HUES64 (cell line): ENCODE measurements at regions not wholly inside any gene's neighbourhood (a gene's known extent, or its start where the extent isn't known, plus 50 kb on each side); places are given as distances from the start of the nearest gene placed in this dataset.

Source experiments
- H3K27ac ChIP-seq: 2 replicates; pipeline ENCODE4 v1.7.0; 2013; ENCODE audit warnings: low read depth, low read length, inconsistent platforms
- H3K27me3 ChIP-seq: 2 replicates; pipeline ENCODE4 v1.6.1; 2013; ENCODE audit warnings: mild to moderate bottlenecking, low read length; ENCODE audit not compliant: insufficient read depth
- H3K36me3 ChIP-seq: 2 replicates; pipeline ENCODE4 v1.6.1; 2013; ENCODE audit warnings: mild to moderate bottlenecking, low read length; ENCODE audit not compliant: insufficient read depth
- H3K4me1 ChIP-seq: 2 replicates; pipeline ENCODE4 v1.6.1; 2013; ENCODE audit warnings: mild to moderate bottlenecking, low read length, moderate library complexity; ENCODE audit not compliant: insufficient read depth
- H3K4me3 ChIP-seq: 2 replicates; pipeline ENCODE4 v1.5.1; 2013; ENCODE audit warnings: mild to moderate bottlenecking, low read length, moderate library complexity
- H3K9ac ChIP-seq: 2 replicates; pipeline ENCODE4 v1.6.1; 2013; ENCODE audit warnings: mild to moderate bottlenecking, low read depth, low read length
- H3K9me3 ChIP-seq: 2 replicates; pipeline ENCODE4 v1.6.1; 2013; ENCODE audit warnings: low read depth, low read length; ENCODE audit not compliant: insufficient read depth
- WGBS: fragments of 150-250, 120-280 bp; methylation state at CpG from one replicate; pipeline ENCODE4 v1.1.7; 2013; ENCODE audit warnings: missing lambda C conversion rate; 5-methylcytosine and 5-hydroxymethylcytosine counted together

GRCh38 chr18:78776706-78777285 is 202.8 kb upstream of the SALL3 start:
- Histone ChIP-seq H3K27ac (no peak overlapping the region), H3K9me3 (no peaks in the 10 kb centered on the region), H3K9ac (no peak overlapping the region), H3K36me3 (no peaks in the 10 kb centered on the region), H3K27me3 (no peaks in the 10 kb centered on the region), H3K4me1 (no peaks in the 10 kb centered on the region), H3K4me3 (no peak overlapping the region)
- 94% methylated on average over 16 of the region's 17 CpGs for WGBS

- WGBS: 93% methylated on average over 17 of the region's 17 CpGs
- no peaks in the 10 kb centered on the region for H3K27me3 ChIP-seq
Observed at GRCh38 chr18:78777992-78778391, 201.6 kb upstream of the SALL3 start.

GRCh38 chr18:78778651-78779050 is 201.0 kb upstream of the SALL3 start:
- Histone ChIP-seq H3K27me3 (no peaks in the 10 kb centered on the region), H3K4me1 (no peaks in the 10 kb centered on the region), H3K4me3 (no peak overlapping the region), H3K27ac (no peak overlapping the region), H3K9ac (no peak overlapping the region), H3K9me3 (no peaks in the 10 kb centered on the region), H3K36me3 (no peaks in the 10 kb centered on the region)
- 96% methylated on average over 15 of the region's 15 CpGs for WGBS

More at GRCh38 chr18:78777992-78778391, 201.6 kb upstream of the SALL3 start:
- Histone ChIP-seq H3K4me3 (no peak overlapping the region), H3K9me3 (no peaks in the 10 kb centered on the region), H3K36me3 (no peaks in the 10 kb centered on the region), H3K27ac (no peak overlapping the region), H3K9ac (no peak overlapping the region), H3K4me1 (no peaks in the 10 kb centered on the region)

GRCh38 chr18:78779996-78780718 is 199.5 kb upstream of the SALL3 start:
- H3K4me3 ChIP-seq: no peak overlapping the region
- no peaks in the 10 kb centered on the region for H3K27me3 ChIP-seq
- 96% methylated on average over 28 of the region's 29 CpGs for WGBS
- H3K36me3 ChIP-seq: no peaks in the 10 kb centered on the region
- no peak overlapping the region for H3K9ac ChIP-seq
- no peak overlapping the region for H3K27ac ChIP-seq
- no peaks in the 10 kb centered on the region for H3K4me1 ChIP-seq
- H3K9me3 ChIP-seq: no peaks in the 10 kb centered on the region

GRCh38 chr18:78780719-78781600 is 198.7 kb upstream of the SALL3 start:
- no peaks in the 10 kb centered on the region for H3K36me3 ChIP-seq
- no peak overlapping the region for H3K27ac ChIP-seq
- H3K9ac ChIP-seq: no peak overlapping the region
- no peaks in the 10 kb centered on the region for H3K9me3 ChIP-seq
- H3K4me3 ChIP-seq: no peak overlapping the region
- no peaks in the 10 kb centered on the region for H3K4me1 ChIP-seq
- H3K27me3 ChIP-seq: no peaks in the 10 kb centered on the region
- 92% methylated on average over 42 of the region's 42 CpGs for WGBS

GRCh38 chr18:78781601-78781960 is 198.0 kb upstream of the SALL3 start:
- Histone ChIP-seq H3K36me3 (no peaks in the 10 kb centered on the region), H3K4me1 (no peaks in the 10 kb centered on the region), H3K27ac (no peak overlapping the region), H3K27me3 (no peaks in the 10 kb centered on the region), H3K9ac (no peak overlapping the region), H3K9me3 (no peaks in the 10 kb centered on the region), H3K4me3 (no peak overlapping the region)
- 92% methylated on average over 28 of the region's 28 CpGs for WGBS

GRCh38 chr18:78782951-78783563 is 196.6 kb upstream of the SALL3 start:
- Histone ChIP-seq H3K27me3 (no peaks in the 10 kb centered on the region), H3K9me3 (no peaks in the 10 kb centered on the region), H3K27ac (no peak overlapping the region), H3K4me1 (no peaks in the 10 kb centered on the region), H3K36me3 (no peaks in the 10 kb centered on the region), H3K9ac (no peak overlapping the region), H3K4me3 (no peak overlapping the region)
- 94% methylated on average over 21 of the region's 21 CpGs for WGBS

GRCh38 chr18:78783564-78783960 is 196.1 kb upstream of the SALL3 start:
- 93% methylated on average over 12 of the region's 12 CpGs for WGBS
- H3K9ac ChIP-seq: no peak overlapping the region
- H3K9me3 ChIP-seq: no peaks in the 10 kb centered on the region
- no peaks in the 10 kb centered on the region for H3K36me3 ChIP-seq
- no peaks in the 10 kb centered on the region for H3K27me3 ChIP-seq
- H3K4me3 ChIP-seq: no peak overlapping the region
- H3K27ac ChIP-seq: no peak overlapping the region
- H3K4me1 ChIP-seq: no peaks in the 10 kb centered on the region

GRCh38 chr18:78784861-78785260 is 194.8 kb upstream of the SALL3 start:
- 95% methylated on average over 4 of the region's 5 CpGs for WGBS
- H3K27ac ChIP-seq: no peak overlapping the region
- no peak overlapping the region for H3K9ac ChIP-seq
- H3K36me3 ChIP-seq: no peaks in the 10 kb centered on the region
- H3K27me3 ChIP-seq: no peaks in the 10 kb centered on the region
- H3K4me1 ChIP-seq: no peaks in the 10 kb centered on the region
- no peaks in the 10 kb centered on the region for H3K9me3 ChIP-seq
- H3K4me3 ChIP-seq: no peak overlapping the region

- Histone ChIP-seq H3K27me3 (no peaks in the 10 kb centered on the region), H3K36me3 (no peaks in the 10 kb centered on the region), H3K9me3 (no peaks in the 10 kb centered on the region), H3K9ac (no peak overlapping the region), H3K27ac (no peak overlapping the region), H3K4me1 (no peaks in the 10 kb centered on the region), H3K4me3 (no peak overlapping the region)
- WGBS: 98% methylated on average over 5 of the region's 5 CpGs
Observed at GRCh38 chr18:78785706-78786105, 193.9 kb upstream of the SALL3 start.

- H3K4me1 ChIP-seq: no peaks in the 10 kb centered on the region
- no peak overlapping the region for H3K9ac ChIP-seq
- 96% methylated on average over 14 of the region's 20 CpGs for WGBS
- H3K4me3 ChIP-seq: no peak overlapping the region
- H3K27ac ChIP-seq: no peak overlapping the region
- no peaks in the 10 kb centered on the region for H3K9me3 ChIP-seq
- H3K27me3 ChIP-seq: no peaks in the 10 kb centered on the region
- no peaks in the 10 kb centered on the region for H3K36me3 ChIP-seq
Observed at GRCh38 chr18:78786776-78787175, 192.8 kb upstream of the SALL3 start.
